A673 (cell line): ENCODE measurements at regions not wholly inside any gene's neighbourhood (a gene's known extent, or its start where the extent isn't known, plus 50 kb on each side); places are given as distances from the start of the nearest gene placed in this dataset.
"Not testable (repeated sequence)": the region's sequence is repeated elsewhere in the genome, so short reads cannot be mapped to it uniquely, and the experiment has no call there.

Experiments used
- BruUV-seq: library from RNA; stranded (reverse); fragments of 400-500 nt; replicated peaks from 2 replicates; lab custom pipeline; 2021; lab: Mats Ljungman, UMichigan
- CTCF ChIA-PET: fragments of 300-600 bp; sonication (Branson Sonifier 250); formaldehyde crosslinking; loops from one replicate; lab custom pipeline; 2022; ENCODE audit warnings: antibody characterized with exemption; lab: Charles Lee
- POLR2A ChIA-PET: fragments of 300-600 bp; sonication (Branson Sonifier 250); formaldehyde crosslinking; loops from one replicate; lab custom pipeline; 2022; ENCODE audit warnings: antibody characterized with exemption; ENCODE audit not compliant: low non-redundant PET; lab: Charles Lee
- DNase-seq: peaks from one replicate; pipeline ENCODE4 v3.0.0-alpha.2; 2015; ENCODE audit warnings: low spot score
- H3K27ac ChIP-seq: fragments of 200-600 bp; sonication (generic); 2 replicates; pipeline ENCODE4 v1.5.1; 2016; ENCODE audit warnings: mixed run types, low read depth, mild to moderate bottlenecking, mixed read lengths, antibody characterized with exemption, low read length; ENCODE audit not compliant: poor library complexity, severe bottlenecking
- H3K27me3 ChIP-seq: fragments of 200-600 bp; sonication (generic); replicated peaks from 2 replicates; pipeline ENCODE4 v1.6.1; 2017; ENCODE audit warnings: mixed run types, low read depth, mild to moderate bottlenecking, mixed read lengths, antibody characterized with exemption, low read length; ENCODE audit not compliant: insufficient read depth, poor library complexity
- H3K36me3 ChIP-seq: fragments of 200-600 bp; sonication (generic); 2 replicates; pipeline ENCODE4 v1.6.1; 2016; ENCODE audit warnings: mixed run types, mild to moderate bottlenecking, mixed read lengths, antibody characterized with exemption, low read length; ENCODE audit not compliant: insufficient read depth, poor library complexity, severe bottlenecking
- H3K4me1 ChIP-seq: fragments of 200-600 bp; sonication (generic); 2 replicates; pipeline ENCODE4 v1.6.1; 2017; ENCODE audit warnings: mixed run types, mild to moderate bottlenecking, mixed read lengths, antibody characterized with exemption, low read length; ENCODE audit not compliant: insufficient read depth, poor library complexity, severe bottlenecking
- H3K4me3 ChIP-seq: fragments of 200-600 bp; sonication (generic); 2 replicates; pipeline ENCODE4 v1.5.1; 2016; ENCODE audit warnings: low read depth, mixed run types, mild to moderate bottlenecking, mixed read lengths, low read length; ENCODE audit not compliant: poor library complexity, severe bottlenecking
- H3K9me3 ChIP-seq: fragments of 200-600 bp; sonication (generic); 2 replicates; pipeline ENCODE4 v1.6.1; 2016; ENCODE audit warnings: mixed run types, low read depth, mild to moderate bottlenecking, mixed read lengths, antibody characterized with exemption, low read length; ENCODE audit not compliant: poor library complexity, severe bottlenecking
- CTCF ChIP-seq: fragments of 300-800, 200-600 bp; sonication (generic); conservative IDR thresholded peaks from 2 replicates; pipeline ENCODE4 v1.5.1; 2017; ENCODE audit warnings: low read depth, mild to moderate bottlenecking, antibody characterized with exemption, low read length, moderate library complexity, mixed read lengths
- EZH2 ChIP-seq: fragments of 200-600 bp; sonication (generic); IDR thresholded peaks from 2 replicates; pipeline ENCODE4 v1.6.1; 2017; ENCODE audit warnings: borderline replicate concordance, low read depth, mild to moderate bottlenecking, mixed read lengths, antibody characterized with exemption, low read length; ENCODE audit not compliant: poor library complexity, severe bottlenecking
- intact Hi-C: fragments of 100-400 bp; cut with micrococcal nuclease; formaldehyde crosslinking; loops from one replicate; pipeline ENCODE4 v1.10.0; 2022; ENCODE audit not compliant: unreplicated experiment

GRCh38 chr1:47664356-47664755 lies 226.5 kb downstream of the FOXD2 start:
- no peak for DNase-seq

GRCh38 chr1:47664896-47665295 lies 227.1 kb downstream of the FOXD2 start:
- DNase-seq, H3K27ac ChIP-seq, H3K27me3 ChIP-seq, POLR2A ChIA-PET, BruUV-seq, H3K4me3 ChIP-seq, H3K4me1 ChIP-seq, H3K9me3 ChIP-seq, CTCF ChIA-PET, H3K36me3 ChIP-seq, intact Hi-C loops: not testable (repeated sequence)

More at GRCh38 chr1:47664356-47664755, 226.5 kb downstream of the FOXD2 start:
- intact Hi-C loops: no loop called here
- CTCF ChIA-PET: no interaction called here
- H3K4me1 ChIP-seq: no peaks in the 10 kb centered on the region
- no peak overlapping the region for H3K27ac ChIP-seq
- no peaks in the 10 kb centered on the region for H3K36me3 ChIP-seq
- POLR2A ChIA-PET: no interaction called here
- BruUV-seq: no TSS peak
- H3K27me3 ChIP-seq: no peaks in the 10 kb centered on the region
- TF ChIP-seq CTCF: no peak
- TF ChIP-seq EZH2: no peak
- no peak overlapping the region for H3K4me3 ChIP-seq
- no peaks in the 10 kb centered on the region for H3K9me3 ChIP-seq

- ChIA-PET CTCF (no interaction called here), POLR2A (no interaction called here)
- DNase-seq: no peak
- intact Hi-C loops: no loop called here
- BruUV-seq: no TSS peak
- no peak overlapping the region for H3K4me3 ChIP-seq
- no peak overlapping the region for H3K27ac ChIP-seq
- no peaks in the 10 kb centered on the region for H3K27me3 ChIP-seq
- TF ChIP-seq EZH2: no peak
- no peak for TF ChIP-seq CTCF
- no peaks in the 10 kb centered on the region for H3K4me1 ChIP-seq
- no peaks in the 10 kb centered on the region for H3K36me3 ChIP-seq
- H3K9me3 ChIP-seq: no peaks in the 10 kb centered on the region
Measured at GRCh38 chr1:47669081-47669585, 231.3 kb downstream of the FOXD2 start.

GRCh38 chr1:47672622-47673021 lies 234.8 kb downstream of the FOXD2 start:
- no peak overlapping the region for H3K27ac ChIP-seq
- no TSS peak for BruUV-seq
- DNase-seq: no peak
- H3K4me3 ChIP-seq: no peak overlapping the region
- intact Hi-C loops: no loop called here
- no peaks in the 10 kb centered on the region for H3K4me1 ChIP-seq
- TF ChIP-seq EZH2 (no peak), CTCF (no peak)
- no peaks in the 10 kb centered on the region for H3K36me3 ChIP-seq
- ChIA-PET POLR2A (no interaction called here), CTCF (no interaction called here)
- no peaks in the 10 kb centered on the region for H3K27me3 ChIP-seq
- H3K9me3 ChIP-seq: no peaks in the 10 kb centered on the region
